SK-N-SH (cell line): ENCODE measurements at regions not wholly inside any gene's neighbourhood (a gene's known extent, or its start where the extent isn't known, plus 50 kb on each side); places are given as distances from the start of the nearest gene placed in this dataset.
"Not testable (repeated sequence)": the region's sequence is repeated elsewhere in the genome, so short reads cannot be mapped to it uniquely, and the experiment has no call there.

Experiments
- CTCF ChIA-PET: fragments of 300-600, 350-600 bp; formaldehyde crosslinking; extraction: SDS; loops from one replicate; lab custom pipeline; 2021; lab: Yijun Ruan, JAX
- POLR2A ChIA-PET: fragments of 350-600 bp; sonication (Branson Sonifier 250); formaldehyde crosslinking; extraction: SDS; loops from one replicate; lab custom pipeline; 2020; ENCODE audit warnings: antibody characterized with exemption, inconsistent platforms; lab: Yijun Ruan, JAX
- DNase-seq: peaks from one replicate; pipeline ENCODE4 v3.0.0; 2012
- H2AFZ ChIP-seq: fragments of 200-600 bp; sonication (generic); 2 replicates; pipeline ENCODE4 v1.8.1; 2016; ENCODE audit warnings: antibody characterized with exemption, mild to moderate bottlenecking, low read depth
- H3F3A ChIP-seq: fragments of 200-600 bp; sonication (generic); replicated peaks from 2 replicates; pipeline ENCODE3; 2016; ENCODE audit warnings: antibody characterized with exemption, mild to moderate bottlenecking; ENCODE audit not compliant: insufficient read depth
- H3K27ac ChIP-seq, 2 experiments: fragments of 200-500 bp in 1 of 2; fragments of 200-600 bp in 1 of 2; sonication (Bioruptor generic) in 1 of 2; sonication (generic), shearing (Covaris generic) in 1 of 2; 2 replicates each; pipeline versions ENCODE4 v1.5.1 to v1.6.1; 2014 to 2016; ENCODE audit warnings: low read depth in 2 of 2, inconsistent platforms in 1 of 2, low read length in 1 of 2, mild to moderate bottlenecking in 1 of 2, mixed read lengths in 1 of 2
- H3K27me3 ChIP-seq: fragments of 200-600 bp; sonication (generic), shearing (Covaris generic); 2 replicates; pipeline ENCODE4 v1.6.1; 2016; ENCODE audit warnings: mixed run types; ENCODE audit not compliant: insufficient read depth
- H3K36me3 ChIP-seq, 2 experiments: fragments of 200-500 bp in 1 of 2; fragments of 200-600 bp in 1 of 2; sonication (Bioruptor generic) in 1 of 2; sonication (generic) in 1 of 2; replicated peaks in 1 of 2; 2 replicates each; pipeline versions ENCODE3 to v1.5.1; 2014 to 2016; ENCODE audit warnings: low read length in 1 of 2, mild to moderate bottlenecking in 1 of 2; ENCODE audit not compliant: insufficient read depth in 2 of 2, control insufficient read depth in 1 of 2
- H3K4me1 ChIP-seq, 2 experiments: fragments of 200-500 bp in 1 of 2; fragments of 200-600 bp in 1 of 2; sonication (Bioruptor generic) in 1 of 2; sonication (generic), shearing (Covaris generic) in 1 of 2; 2 replicates each; pipeline versions ENCODE4 v1.5.1 to v1.6.1; 2014 to 2016; ENCODE audit warnings: low read depth in 1 of 2, low read length in 1 of 2, mixed run types in 1 of 2; ENCODE audit not compliant: insufficient read depth in 2 of 2, control insufficient read depth in 1 of 2
- H3K4me2 ChIP-seq: fragments of 200-600 bp; sonication (generic), shearing (Covaris generic); 2 replicates; pipeline ENCODE4 v1.6.1; 2017; ENCODE audit warnings: mixed run types
- H3K4me3 ChIP-seq, 2 experiments: fragments of 200-500 bp in 1 of 2; fragments of 200-600 bp in 1 of 2; sonication (Bioruptor generic) in 1 of 2; sonication (generic), shearing (Covaris generic) in 1 of 2; 2 replicates each; pipeline versions ENCODE4 v1.5.1 to v1.8.1; 2014 to 2016; ENCODE audit warnings: low read depth in 2 of 2, inconsistent platforms in 1 of 2, low read length in 1 of 2, mild to moderate bottlenecking in 1 of 2, mixed read lengths in 1 of 2, moderate library complexity in 1 of 2
- H3K79me2 ChIP-seq: fragments of 200-600 bp; sonication (generic); 2 replicates; pipeline ENCODE4 v1.8.1; 2017; ENCODE audit warnings: mild to moderate bottlenecking; ENCODE audit not compliant: insufficient read depth
- H3K9ac ChIP-seq: fragments of 200-600 bp; sonication (generic); 2 replicates; pipeline ENCODE4 v1.6.1; 2017; ENCODE audit warnings: mixed run types
- H3K9me2 ChIP-seq: fragments of 200-600 bp; sonication (generic); 2 replicates; pipeline ENCODE4 v1.6.1; 2017; ENCODE audit warnings: mixed run types
- H3K9me3 ChIP-seq: fragments of 200-600 bp; sonication (generic); 2 replicates; pipeline ENCODE4 v1.6.1; 2017; ENCODE audit warnings: mixed run types, mild to moderate bottlenecking, moderate library complexity
- H4K20me1 ChIP-seq: fragments of 200-600 bp; sonication (generic); 2 replicates; pipeline ENCODE4 v1.6.1; 2017; ENCODE audit warnings: mild to moderate bottlenecking, mixed run types; ENCODE audit not compliant: insufficient read depth
- EP300 ChIP-seq, 2 experiments: IDR thresholded peaks; 2 replicates each; pipeline versions ENCODE4 v1.4.0 to v1.6.1; 2012; ENCODE audit warnings: borderline replicate concordance in 1 of 2, low read depth in 1 of 2, low read length in 1 of 2
- EZH2phosphoT487 ChIP-seq: fragments of 200-600 bp; sonication (generic); IDR thresholded peaks from 2 replicates; pipeline ENCODE4 v1.6.1; 2017; ENCODE audit warnings: low read depth, mixed run types, mild to moderate bottlenecking, antibody characterized with exemption, moderate library complexity, borderline replicate concordance
- FOXJ3 ChIP-seq: sonication (generic); formaldehyde crosslinking; IDR thresholded peaks from 2 replicates; pipeline ENCODE4 v1.5.1; 2020; ENCODE audit warnings: mild to moderate bottlenecking, missing genetic modification reagents
- GATA2 ChIP-seq: sonication (generic); formaldehyde crosslinking; IDR thresholded peaks from 2 replicates; pipeline ENCODE4 v1.5.0; 2020; ENCODE audit warnings: mild to moderate bottlenecking, missing genetic modification reagents
- MEF2A ChIP-seq: IDR thresholded peaks from 2 replicates; pipeline ENCODE4 v1.4.0; 2012; ENCODE audit warnings: low read depth, borderline replicate concordance
- POLR2AphosphoS5 ChIP-seq: IDR thresholded peaks from 2 replicates; pipeline ENCODE4 v1.6.1; 2012; ENCODE audit warnings: low read depth, low read length
- RCOR1 ChIP-seq: fragments of 150-350 bp; IDR thresholded peaks from 2 replicates; pipeline ENCODE4 v1.6.1; 2017; ENCODE audit warnings: antibody characterized with exemption, low read length
- RFX5 ChIP-seq: IDR thresholded peaks from 2 replicates; pipeline ENCODE4 v1.6.1; 2012; ENCODE audit warnings: mild to moderate bottlenecking, improper control_type of control experiment, low read length
- SIN3A ChIP-seq: IDR thresholded peaks from 2 replicates; pipeline ENCODE4 v1.6.1; 2012; ENCODE audit warnings: low read depth, mild to moderate bottlenecking, low read length, moderate library complexity, borderline replicate concordance
- TEAD4 ChIP-seq: IDR thresholded peaks from 2 replicates; pipeline ENCODE4 v1.4.0; 2012; ENCODE audit warnings: mild to moderate bottlenecking, borderline replicate concordance; ENCODE audit not compliant: insufficient read depth
- ZBTB33 ChIP-seq: IDR thresholded peaks from 2 replicates; pipeline ENCODE4 v1.4.0; 2012; ENCODE audit warnings: low read depth, borderline replicate concordance
- WGBS: methylation state at CpG from one replicate; pipeline ENCODE4 v1.1.6; 2017; ENCODE audit warnings: low lambda C conversion rate; 5-methylcytosine and 5-hydroxymethylcytosine counted together
- TF ChIP-seq, protein P1 (sequence below): IDR thresholded peaks from 2 replicates; pipeline ENCODE4 v1.6.1; 2012; ENCODE audit warnings: mild to moderate bottlenecking, low read depth, low read length, moderate library complexity
- TF ChIP-seq, protein P2 (sequence below): IDR thresholded peaks from 2 replicates; pipeline ENCODE4 v1.4.0; 2012; ENCODE audit warnings: low read depth, borderline replicate concordance
- TF ChIP-seq, protein P3 (sequence below): IDR thresholded peaks from 2 replicates; pipeline ENCODE4; 2012

GRCh38 chr20:47441774-47442150, 59.9 kb upstream of the NCOA3 start (continued):
- TF ChIP-seq, protein P1, sequence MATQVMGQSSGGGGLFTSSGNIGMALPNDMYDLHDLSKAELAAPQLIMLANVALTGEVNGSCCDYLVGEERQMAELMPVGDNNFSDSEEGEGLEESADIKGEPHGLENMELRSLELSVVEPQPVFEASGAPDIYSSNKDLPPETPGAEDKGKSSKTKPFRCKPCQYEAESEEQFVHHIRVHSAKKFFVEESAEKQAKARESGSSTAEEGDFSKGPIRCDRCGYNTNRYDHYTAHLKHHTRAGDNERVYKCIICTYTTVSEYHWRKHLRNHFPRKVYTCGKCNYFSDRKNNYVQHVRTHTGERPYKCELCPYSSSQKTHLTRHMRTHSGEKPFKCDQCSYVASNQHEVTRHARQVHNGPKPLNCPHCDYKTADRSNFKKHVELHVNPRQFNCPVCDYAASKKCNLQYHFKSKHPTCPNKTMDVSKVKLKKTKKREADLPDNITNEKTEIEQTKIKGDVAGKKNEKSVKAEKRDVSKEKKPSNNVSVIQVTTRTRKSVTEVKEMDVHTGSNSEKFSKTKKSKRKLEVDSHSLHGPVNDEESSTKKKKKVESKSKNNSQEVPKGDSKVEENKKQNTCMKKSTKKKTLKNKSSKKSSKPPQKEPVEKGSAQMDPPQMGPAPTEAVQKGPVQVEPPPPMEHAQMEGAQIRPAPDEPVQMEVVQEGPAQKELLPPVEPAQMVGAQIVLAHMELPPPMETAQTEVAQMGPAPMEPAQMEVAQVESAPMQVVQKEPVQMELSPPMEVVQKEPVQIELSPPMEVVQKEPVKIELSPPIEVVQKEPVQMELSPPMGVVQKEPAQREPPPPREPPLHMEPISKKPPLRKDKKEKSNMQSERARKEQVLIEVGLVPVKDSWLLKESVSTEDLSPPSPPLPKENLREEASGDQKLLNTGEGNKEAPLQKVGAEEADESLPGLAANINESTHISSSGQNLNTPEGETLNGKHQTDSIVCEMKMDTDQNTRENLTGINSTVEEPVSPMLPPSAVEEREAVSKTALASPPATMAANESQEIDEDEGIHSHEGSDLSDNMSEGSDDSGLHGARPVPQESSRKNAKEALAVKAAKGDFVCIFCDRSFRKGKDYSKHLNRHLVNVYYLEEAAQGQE, result no peak
- TF ChIP-seq EP300 (IDR thresholded peaks at IDR 0.05; ENCODE audit: borderline replicate concordance in 1 of 2, low read depth in 1 of 2, low read length in 1 of 2) (no peak), RCOR1 (no peak)

GRCh38 chr20:47443060-47443459, 58.6 kb upstream of the NCOA3 start:
- H3K79me2 ChIP-seq, DNase-seq, H3K9me3 ChIP-seq, H3K27ac ChIP-seq, H3K9me2 ChIP-seq, POLR2A ChIA-PET, H2AFZ ChIP-seq, H3K9ac ChIP-seq, H3K4me2 ChIP-seq, H3K4me3 ChIP-seq, H3K36me3 ChIP-seq, H3K27me3 ChIP-seq, H3K4me1 ChIP-seq, H4K20me1 ChIP-seq, H3F3A ChIP-seq: not testable (repeated sequence)
- CTCF ChIA-PET, result interaction anchor here (1.6 kb wide), 1 partner anchor 59 kb away, joined by 5 read pairs; no protein-coding TSS in a partner anchor
- 95% methylated on average over 8 of the region's 9 CpGs for WGBS

- Histone ChIP-seq H3K36me3 (no peaks in the 10 kb centered on the region), H3K4me2 (no peak overlapping the region), H2AFZ (no peak overlapping the region), H3K9ac (no peak overlapping the region), H4K20me1 (no peaks in the 10 kb centered on the region), H3K4me3 (no peak overlapping the region), H3K9me2 (no peaks in the 10 kb centered on the region), H3K79me2 (no peaks in the 10 kb centered on the region), H3F3A (peaks cover 7% of the 10 kb centered on the region), H3K27ac (no peak overlapping the region), H3K27me3 (no peaks in the 10 kb centered on the region), H3K4me1 (no peaks in the 10 kb centered on the region), H3K9me3 (no peaks in the 10 kb centered on the region)
- no peak for DNase-seq
- POLR2A ChIA-PET, result no interaction called here
- WGBS, result 89% methylated on average over 4 of the region's 4 CpGs
- CTCF ChIA-PET, result no interaction called here
- TF ChIP-seq POLR2AphosphoS5, result no peak
- no peak for TF ChIP-seq ZBTB33
- TF ChIP-seq, protein P2, sequence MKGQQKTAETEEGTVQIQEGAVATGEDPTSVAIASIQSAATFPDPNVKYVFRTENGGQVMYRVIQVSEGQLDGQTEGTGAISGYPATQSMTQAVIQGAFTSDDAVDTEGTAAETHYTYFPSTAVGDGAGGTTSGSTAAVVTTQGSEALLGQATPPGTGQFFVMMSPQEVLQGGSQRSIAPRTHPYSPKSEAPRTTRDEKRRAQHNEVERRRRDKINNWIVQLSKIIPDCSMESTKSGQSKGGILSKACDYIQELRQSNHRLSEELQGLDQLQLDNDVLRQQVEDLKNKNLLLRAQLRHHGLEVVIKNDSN, result no peak
- no peak for TF ChIP-seq SIN3A
- TF ChIP-seq, protein P1, result no peak
- TF ChIP-seq, protein P3, sequence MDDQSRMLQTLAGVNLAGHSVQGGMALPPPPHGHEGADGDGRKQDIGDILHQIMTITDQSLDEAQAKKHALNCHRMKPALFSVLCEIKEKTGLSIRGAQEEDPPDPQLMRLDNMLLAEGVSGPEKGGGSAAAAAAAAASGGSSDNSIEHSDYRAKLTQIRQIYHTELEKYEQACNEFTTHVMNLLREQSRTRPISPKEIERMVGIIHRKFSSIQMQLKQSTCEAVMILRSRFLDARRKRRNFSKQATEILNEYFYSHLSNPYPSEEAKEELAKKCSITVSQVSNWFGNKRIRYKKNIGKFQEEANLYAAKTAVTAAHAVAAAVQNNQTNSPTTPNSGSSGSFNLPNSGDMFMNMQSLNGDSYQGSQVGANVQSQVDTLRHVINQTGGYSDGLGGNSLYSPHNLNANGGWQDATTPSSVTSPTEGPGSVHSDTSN, result no peak
- no peak for TF ChIP-seq GATA2 (CRISPR knock-in tag)
- TF ChIP-seq FOXJ3, result no peak
- TF ChIP-seq TEAD4, result no peak
- TF ChIP-seq MEF2A, result no peak
- no peak for TF ChIP-seq EZH2phosphoT487
- TF ChIP-seq RFX5, result no peak
Observed at GRCh38 chr20:47444584-47444983, 57.1 kb upstream of the NCOA3 start.
